DMS114 treated with DMSO at 0.1 percent for 48 hours (cell line): ENCODE measurements at regions not wholly inside any gene's neighbourhood (a gene's known extent, or its start where the extent isn't known, plus 50 kb on each side); places are given as distances from the start of the nearest gene placed in this dataset.

Experiments used
- DNase-seq: peaks from one replicate; lab custom pipeline; 2025; ENCODE audit not compliant: unreplicated experiment; lab: John Stamatoyannopoulos, UW

DNA sequence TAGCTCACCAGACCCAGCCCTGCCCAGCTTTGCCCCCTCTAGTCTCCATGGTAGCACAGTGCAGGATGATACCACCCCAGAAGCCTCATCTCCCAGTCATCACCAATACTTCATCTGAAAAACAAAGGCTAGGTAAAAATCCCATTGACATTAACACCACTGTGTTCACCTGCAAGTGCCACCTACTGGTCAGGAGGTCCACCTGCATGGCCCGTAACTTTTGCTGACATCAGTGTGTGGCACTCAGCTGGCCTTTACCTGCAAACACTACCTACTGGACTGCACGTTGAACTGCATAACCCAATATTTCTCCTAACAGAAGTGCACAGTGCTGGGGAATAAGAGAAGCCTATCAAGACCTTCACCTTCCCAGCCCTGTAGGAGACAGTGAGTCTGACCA lies 234.7 kb upstream of the ADGRB3 start:
- no peak for DNase-seq

DNA sequence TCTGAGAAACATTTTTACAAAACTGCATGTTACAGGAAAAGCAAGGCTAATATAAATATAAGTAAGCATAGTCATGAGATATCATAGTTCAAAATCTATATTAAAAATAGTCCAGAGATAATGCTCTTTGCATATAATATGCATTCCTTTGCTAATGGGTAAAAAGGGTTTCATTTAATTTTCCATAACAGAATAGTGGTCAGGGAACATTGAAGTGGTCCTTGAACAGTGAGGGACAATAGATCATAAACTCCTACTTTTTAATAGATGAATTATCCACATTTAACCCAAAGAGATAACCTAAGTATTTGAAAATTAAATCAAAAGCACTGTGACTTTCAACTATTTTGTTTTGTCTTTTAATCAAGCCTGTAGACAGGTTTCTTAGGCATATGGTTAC lies 243.1 kb upstream of the ADGRB3 start:
- DNase-seq = no peak

DNA sequence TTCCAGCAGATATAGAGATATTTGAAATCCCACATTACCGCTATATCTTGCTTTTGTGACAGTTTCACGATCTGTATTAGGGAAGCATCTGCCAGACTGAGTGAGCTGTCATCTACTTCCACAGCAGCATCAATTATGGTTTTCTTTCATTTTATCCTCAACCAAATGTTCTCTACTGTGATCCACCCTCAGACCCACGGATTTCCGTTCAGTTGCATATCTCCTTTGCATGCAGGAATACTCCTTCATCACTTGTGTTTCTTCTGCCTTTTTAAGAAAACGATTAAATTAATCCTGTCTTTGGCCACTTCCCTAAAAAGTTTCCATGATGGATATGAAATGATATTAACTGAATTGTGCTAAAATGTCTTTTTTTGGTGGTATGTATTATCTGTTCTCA lies 262.1 kb upstream of the ADGRB3 start:
- DNase-seq = no peak

DNA sequence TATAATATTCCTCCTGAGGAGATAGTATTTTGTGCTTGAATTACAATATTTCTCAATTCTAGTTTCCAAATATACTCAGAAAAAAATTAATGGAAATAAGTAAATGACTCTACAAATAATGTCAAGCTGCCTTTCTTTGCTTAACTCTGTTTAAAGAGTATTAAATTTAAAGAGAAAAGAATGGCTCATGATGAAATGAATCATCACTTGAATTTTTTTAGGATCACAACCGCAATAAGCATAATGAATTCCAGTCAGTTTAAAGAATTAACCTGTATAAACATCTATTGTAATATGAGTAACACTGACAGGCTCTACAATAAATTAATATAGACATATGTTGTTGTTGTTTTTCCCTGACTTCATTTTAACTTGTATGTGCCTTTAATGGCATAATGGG lies 266.2 kb upstream of the ADGRB3 start:
- no peak for DNase-seq

DNA sequence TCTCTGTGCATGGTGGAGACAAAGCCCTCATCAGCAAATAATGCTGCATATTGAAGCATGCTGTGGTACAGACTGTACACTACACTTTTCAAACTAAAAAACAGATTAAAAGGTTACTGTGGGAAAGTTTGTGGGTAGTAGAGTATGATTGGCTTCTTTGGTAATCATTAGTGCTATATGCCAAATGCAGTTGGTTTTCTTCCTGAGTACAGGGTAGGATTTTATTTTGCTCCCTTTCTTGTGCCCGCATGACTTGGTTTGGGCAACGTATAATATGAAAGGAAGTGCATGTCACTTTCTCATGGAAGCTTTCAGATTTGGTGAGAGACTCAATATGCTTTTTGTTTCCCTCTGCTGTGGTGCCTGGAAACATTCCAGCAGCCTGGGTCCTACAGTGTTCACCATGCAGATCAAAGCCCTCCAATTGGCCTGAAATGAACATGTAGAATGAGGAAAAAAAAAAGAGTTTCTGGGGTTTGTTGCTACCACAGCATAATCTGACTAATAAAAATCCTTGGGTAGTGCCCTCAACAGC lies 270.7 kb upstream of the ADGRB3 start:
- DNase-seq = no peak

DNA sequence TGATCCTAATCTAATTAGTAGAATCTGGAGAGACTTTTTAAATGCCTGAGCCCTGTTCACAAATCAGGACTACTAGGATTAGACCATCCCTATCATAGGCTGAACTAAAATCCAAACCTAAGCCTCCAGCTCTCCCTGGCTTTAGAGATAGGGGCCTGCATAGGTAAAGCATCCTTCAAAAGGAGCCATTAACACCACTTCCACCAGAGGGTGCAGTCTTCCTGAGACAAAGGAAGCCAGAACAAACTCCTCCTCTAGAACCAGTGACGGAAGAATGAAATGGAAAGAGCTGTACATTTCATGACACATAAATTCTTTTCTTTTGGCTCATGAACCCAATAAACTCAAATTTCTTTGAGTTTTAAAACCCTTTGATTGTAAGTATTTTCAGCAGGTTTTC lies 291.2 kb upstream of the ADGRB3 start:
- DNase-seq = peak; percentile 2

DNA sequence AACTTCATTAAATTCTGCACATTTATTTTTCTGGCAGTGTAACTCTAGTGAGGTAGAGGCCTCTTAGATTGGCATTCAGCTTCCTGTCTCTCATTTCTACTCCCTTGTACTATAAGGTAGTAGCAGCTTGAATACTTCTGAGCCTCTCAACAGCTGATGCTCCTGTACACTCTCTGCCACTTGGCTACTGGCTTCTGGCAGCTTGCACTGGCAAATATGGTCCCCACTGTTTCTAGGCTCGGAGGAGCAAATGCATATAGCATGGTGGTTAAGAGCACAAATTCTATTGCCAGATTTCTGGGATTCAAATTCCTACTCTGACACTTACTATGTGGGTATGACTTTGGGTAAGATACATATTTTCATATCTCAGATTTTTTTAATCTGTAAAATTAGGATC lies 292.8 kb upstream of the ADGRB3 start:
- DNase-seq = no peak

DNA sequence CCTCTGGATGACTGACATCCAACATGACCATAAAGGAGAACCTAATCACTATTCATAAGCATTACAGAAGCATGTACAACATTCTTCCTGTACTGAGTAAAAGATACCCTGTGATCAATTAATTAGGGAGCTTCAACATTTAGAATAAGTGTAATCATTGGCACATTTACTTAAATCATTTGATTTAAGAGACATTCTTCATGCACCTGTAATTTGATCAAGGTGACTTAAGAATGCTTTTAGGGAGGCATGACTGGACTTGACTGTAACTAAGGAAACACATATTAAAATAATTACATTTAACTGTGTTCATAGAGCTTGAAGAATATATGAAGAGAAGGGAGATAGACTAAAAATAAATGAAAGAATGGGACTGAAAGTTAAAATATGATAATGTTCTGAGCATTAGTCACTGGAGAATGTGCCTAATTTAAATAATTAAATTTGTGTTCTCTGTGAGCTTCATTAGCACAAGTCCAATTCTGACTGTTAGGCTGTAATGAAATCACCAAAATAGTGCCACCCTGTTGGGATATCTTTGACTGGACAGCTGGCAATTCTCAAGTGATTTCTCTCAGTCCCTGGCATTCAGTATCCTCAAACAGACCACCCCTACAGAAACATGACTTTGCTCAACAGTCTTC lies 295.5 kb upstream of the ADGRB3 start:
- DNase-seq = no peak

DNA sequence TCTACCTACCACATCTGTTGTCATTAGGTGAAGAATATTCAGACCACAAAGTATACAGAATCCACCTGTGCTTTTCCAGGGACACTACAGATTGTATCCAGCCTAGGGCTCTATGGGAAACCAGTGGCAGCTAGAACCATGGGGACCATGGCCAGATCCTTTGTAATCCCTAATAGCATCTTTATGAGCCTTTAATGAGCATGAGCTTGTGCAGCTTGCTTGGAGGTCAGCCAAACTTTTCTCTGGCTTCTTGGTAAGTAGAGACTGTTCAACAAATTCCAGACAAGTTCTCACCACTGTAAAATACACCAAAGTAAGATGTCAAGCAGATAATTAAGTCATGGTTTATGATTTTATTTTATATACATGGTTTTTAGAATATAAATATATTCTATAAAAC lies 301.6 kb upstream of the ADGRB3 start:
- no peak for DNase-seq

DNA sequence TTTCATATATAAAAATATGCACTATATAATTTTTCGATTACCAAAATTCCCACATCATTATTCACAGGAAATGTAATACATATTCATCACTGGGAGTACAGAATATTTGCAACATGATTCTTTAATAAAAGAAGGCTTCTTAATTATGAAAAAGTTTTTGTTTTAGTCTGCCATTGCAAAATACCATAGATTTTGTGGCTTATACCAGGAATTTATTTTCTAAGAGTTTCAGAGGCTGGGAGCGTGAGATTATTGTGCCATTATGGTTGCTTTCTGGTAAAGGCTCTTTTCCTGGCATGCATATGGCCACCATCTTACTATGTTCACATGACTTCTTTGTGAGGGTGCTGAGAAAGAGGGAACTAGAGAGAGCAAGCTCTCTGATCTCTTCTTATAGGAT lies 306.9 kb upstream of the ADGRB3 start:
- no peak for DNase-seq

DNA sequence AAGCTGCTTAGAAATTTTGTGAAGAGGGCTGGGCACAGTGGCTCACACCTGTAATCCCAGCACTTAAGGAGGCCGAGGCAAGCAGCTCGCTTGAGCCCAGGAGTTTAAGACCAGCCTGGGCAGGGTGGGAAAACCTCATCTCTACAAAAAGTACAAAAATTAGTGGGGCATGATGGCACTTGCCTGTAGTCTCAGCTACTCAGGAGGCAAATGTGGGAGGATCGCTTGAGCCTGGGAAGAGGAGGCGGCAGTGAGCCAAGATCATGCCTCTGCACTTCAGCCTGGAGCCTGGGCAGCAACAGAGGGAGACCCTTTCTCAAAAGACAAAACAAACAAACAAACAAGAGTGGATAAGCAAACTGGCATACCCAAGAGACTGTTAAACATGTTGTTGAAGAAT lies 308.3 kb upstream of the ADGRB3 start:
- DNase-seq = no peak

DNA sequence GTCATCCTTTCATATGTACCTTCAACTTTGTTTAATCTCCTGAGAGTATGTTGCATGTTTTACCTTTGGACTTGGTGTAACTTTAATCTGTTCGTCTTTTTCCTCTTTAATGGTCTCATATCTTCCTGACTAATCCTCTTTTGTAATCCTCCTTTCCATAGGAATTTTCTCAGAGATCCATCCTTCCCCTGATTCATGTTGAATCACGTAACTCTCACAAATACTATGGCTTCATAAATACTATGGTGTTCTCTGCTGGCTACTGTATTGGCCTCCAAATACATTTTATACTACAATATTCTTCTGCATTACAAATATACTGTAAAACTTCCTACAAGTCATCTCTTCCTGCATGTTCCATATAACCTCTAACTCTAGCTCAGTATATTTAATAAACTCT lies 317.7 kb upstream of the ADGRB3 start:
- no peak for DNase-seq

DNA sequence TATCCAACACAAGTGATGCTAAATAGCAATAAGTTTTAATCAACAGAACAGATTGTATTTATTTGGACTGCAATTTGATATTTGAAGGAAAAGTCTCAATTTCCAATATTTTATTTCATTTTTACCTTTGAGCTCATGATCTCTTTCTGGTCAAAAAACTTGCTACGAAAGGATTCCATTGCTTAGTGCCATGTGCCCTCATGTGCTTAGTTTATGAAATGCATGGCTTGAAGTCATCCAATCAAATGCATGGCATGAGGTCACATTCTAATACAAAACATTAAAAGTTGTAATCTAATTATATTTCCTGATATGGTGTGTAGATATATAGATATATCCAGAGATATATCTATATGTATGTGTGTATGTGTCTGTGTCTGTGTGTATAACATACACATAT lies 321.2 kb upstream of the ADGRB3 start:
- DNase-seq = no peak

DNA sequence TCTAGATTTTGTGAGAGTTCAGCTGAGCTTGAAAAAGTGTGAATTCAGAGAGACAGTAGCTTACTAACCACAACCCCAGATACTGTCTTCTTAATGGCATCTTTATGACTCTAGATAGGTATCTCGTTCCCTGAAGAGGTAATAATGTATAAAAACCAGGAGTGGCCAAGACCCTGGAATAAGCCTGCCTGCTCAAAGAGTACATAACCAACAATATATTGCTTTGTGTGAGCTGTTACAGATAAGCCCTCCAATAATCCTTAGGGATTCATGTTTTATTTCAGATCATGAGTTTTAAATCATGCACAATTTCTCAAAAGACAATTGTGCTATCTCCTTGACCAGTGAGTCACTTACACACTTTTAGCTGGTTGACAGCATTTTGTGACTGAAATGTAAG lies 327.8 kb upstream of the ADGRB3 start:
- DNase-seq = no peak

DNA sequence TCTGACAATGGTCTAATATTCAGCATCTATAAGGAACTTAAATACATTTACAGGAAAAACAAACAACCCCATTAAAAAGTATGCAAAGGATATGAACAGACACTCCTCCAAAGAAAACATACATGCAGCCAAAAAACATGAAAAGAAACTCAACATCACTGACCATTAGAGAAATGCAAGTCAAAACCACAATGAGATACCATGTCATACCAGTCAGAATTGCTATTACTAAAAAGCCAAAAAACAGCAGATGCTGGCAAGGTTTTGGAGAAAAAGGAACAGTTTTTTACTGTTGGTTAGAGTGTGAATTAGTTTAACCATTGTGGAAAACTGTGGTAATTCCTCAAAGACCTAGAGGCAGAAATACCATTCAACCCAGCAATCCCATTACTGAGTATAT lies 339.0 kb upstream of the ADGRB3 start:
- DNase-seq = no peak

DNA sequence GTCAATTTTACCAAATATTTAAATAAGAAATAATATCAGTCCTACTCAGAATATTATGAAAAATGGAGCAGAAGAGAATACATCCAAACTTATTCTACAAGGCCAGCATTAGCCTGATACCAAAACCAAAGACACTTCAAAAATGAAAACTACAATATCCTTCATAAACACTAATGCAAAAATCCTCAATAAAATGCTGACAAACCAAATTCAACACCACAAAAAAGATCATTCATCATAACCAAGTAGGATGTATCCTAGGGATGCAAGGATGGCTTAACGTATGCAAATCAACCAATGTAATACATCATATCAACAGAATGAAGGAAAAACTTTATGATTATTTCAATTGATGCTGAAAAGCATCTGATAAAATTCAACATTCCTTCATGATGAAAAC lies 352.4 kb upstream of the ADGRB3 start:
- DNase-seq = no peak

DNA sequence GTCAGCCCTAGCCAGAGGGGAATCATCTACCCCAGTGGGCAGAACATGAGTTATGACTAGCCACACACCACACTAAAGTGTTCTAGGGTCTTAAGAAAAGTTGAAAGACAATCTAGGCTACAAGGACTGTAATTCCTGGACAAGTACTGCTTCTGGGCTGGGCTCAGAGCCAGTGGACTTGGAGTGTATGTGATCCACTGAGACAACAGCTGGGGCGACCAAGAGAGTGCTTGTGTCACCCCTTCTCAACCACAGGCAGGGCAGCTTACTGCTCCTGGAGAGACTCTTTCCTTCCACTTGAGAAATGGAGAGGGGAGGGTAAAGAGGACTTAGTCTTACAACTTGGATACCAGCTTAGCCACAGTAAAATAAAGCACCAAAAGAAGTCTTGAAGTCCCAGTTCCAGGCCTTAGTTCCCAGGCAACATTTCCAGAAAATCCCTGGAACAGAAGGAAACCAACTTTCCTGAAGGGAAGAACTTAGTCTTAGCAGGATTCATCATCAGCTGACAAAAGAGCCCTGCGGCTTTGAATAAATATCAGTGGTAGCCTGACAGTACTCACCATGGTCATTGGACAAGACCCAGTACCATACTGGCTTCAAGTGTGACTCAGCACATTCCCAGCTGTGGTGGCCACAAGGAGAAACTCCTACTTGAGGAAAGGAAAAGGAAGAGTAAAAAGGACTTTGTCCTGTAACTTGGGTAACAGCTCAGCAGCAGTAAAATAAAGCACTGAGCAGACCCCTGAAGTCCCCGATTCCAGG lies 355.1 kb upstream of the ADGRB3 start:
- no peak for DNase-seq

DNA sequence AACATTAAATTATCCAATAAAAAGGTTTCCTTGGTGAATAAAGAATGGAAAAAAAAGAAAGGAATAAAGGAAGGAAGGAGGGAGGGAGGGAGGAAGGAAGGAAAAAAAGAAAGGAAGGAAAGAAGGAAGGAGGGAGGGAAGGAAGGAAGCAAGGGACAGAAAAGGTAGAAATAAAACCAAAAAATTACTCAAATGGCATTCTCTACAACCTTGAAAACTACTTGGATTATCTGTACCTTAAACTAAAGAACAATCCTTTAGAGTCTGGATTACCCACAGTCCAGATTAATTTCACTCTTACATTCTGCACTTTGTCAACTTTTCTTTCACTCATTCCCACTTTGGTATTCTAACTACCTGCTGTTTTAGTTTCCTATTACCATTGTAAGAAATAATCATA lies 361.8 kb upstream of the ADGRB3 start:
- no peak for DNase-seq

DNA sequence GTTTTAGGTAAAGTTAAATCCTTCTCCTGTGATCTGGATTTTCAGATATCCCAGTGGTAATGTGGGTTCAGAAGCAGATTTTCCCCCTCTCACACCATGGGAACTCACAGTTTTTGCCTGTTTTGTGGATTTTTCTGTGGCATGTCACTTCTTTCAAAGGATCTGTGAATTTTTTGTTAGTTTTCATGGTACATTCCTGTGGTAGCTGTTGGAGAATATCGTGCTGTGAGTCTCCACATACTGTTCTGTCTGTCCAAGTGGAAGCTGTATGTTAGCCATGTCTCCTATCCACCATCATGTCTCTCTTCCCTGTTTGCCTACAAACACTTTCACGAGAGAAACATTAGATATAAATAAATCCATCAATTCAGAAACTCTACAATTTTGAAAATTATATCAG lies 378.7 kb upstream of the ADGRB3 start:
- no peak for DNase-seq

DNA sequence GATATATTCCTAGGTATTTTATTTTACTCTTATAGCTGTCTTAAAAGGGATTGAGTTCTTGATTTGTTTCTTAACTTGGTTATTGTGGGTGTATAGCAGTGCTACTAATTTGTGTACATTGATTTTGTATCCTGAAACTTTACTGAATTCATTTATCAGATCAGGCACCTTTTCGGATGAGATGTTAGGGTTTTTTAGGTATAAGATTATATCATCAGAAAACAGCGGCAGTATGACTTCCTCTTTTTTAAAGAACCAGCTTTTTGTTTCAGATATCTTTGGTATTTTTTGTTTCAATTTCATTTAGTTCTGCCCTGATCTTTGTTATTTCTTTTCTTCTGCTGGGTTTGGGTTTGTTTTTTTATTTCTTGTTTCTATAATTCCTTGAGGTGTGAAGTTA lies 382.4 kb upstream of the ADGRB3 start:
- DNase-seq = no peak

DNA sequence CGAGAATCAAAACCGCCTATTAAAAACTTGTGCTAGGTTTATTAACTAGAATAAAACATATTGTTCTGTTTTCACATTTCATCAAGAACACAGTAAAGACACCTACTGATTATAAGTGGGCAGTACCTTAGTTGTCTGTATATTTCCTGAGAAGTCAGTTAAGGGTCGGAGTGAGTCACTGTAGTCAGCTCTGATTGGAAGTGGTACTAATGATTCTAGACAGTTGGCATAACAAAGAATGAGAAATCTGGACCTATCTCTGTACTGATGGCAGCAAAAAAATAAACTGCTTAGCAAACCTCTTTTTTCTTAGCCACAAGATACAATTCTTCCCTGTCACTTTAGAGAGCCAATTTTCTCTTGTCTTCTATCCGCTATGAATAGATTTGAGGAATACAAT lies 387.3 kb upstream of the ADGRB3 start:
- DNase-seq = no peak

DNA sequence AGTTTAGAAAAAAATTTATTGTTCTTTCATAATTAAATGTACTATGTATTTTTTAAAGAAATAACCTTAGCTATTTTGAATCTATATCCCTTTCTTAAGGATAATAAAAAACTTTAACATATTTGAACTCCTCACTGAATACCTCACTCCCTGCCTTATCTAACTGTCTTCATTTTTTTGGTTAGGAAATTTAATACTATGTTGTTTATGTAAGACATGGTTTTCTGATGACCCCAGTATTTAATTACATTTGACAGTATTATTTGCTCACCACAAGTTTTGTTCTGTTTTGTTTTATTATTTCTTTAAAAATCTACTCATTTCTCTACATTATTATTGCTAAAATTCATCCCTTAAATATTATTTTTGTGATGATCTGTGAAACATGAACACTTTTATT lies 394.4 kb upstream of the ADGRB3 start:
- no peak for DNase-seq

DNA sequence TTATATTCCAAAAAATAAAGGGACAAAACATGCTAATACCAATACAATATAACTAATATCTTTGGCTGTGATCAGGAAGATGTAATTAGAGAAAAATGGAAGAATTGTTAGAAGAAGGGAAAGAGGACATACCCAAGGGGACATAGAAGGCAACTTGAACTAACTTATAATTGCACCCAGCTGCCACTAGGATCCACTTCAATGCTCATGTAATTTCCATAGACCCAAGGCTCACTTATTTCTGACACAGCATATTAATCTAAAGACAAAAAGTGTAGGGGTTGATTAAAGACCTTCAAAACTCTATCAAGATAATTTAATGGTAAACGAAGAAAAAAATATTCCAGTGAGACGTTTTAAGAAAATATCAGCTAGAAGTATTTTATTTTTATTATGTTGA lies 396.0 kb upstream of the ADGRB3 start:
- DNase-seq = no peak
